ENCODE measurements at regions not wholly inside any gene's neighbourhood (a gene's known extent, or its start where the extent isn't known, plus 50 kb on each side); places are given as distances from the start of the nearest gene placed in this dataset.

DNA sequence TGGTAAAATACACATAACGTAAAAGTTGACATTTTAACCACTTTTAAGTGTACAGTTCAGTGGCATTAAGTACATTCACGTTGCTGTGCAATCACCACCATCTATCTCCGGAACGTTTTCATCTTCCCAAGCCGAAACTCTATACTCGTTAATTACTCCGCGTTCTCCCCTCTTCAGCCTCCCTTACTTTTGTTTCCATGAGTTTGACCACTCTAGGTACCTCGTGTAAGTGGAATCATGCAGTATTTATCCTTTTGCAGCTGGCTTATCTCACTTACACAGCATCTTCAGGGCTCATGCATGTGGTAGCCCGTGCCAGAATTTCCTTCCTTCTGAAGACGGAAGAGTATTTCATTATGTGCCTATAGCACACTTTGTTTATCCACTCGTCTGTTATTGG lies 225.2 kb downstream of the SLC4A3 start:
- H3K4me1 ChIP-seq (ENCODE audit: insufficient read depth, low read length), result peaks cover 16% of the 10 kb centered on the region
- H3K4me3 ChIP-seq (ENCODE audit: low read length), result peak overlapping the region; percentile 64
- H3K4me2 ChIP-seq (ENCODE audit: low read length), result peak overlapping the region; percentile 87
- no peaks in the 10 kb centered on the region for H3K36me3 ChIP-seq (ENCODE audit: low read depth, low read length)
- H3K27ac ChIP-seq (ENCODE audit: low read length), result no peak overlapping the region
- no peaks in the 10 kb centered on the region for H3K9me3 ChIP-seq (ENCODE audit: low read length)
- POLR2A ChIA-PET (ENCODE audit: unreplicated experiment), result interaction anchor here (0.6 to 0.7 kb wide), 2 partner anchors 11 to 191 kb away, joined by 3 to 5 read pairs; no protein-coding TSS in a partner anchor
- H3K27me3 ChIP-seq (ENCODE audit: low read length), result peaks cover 12% of the 10 kb centered on the region; the same call in 1 of the 2 replicates
- BruUV-seq (replicated peaks), result no TSS peak
- no peaks in the 10 kb centered on the region for H4K20me1 ChIP-seq (ENCODE audit: low read length)
- no peak overlapping the region for H3K9ac ChIP-seq (ENCODE audit: low read length)
- no peaks in the 10 kb centered on the region for H3K9me2 ChIP-seq (replicated peaks; ENCODE audit: low read length)
- H3F3A ChIP-seq (ENCODE audit: low read length, unreplicated experiment), result no peaks in the 10 kb centered on the region
- H2AFZ ChIP-seq (ENCODE audit: low read length), result peak overlapping the region; percentile 72; the same call in 1 of the 2 replicates
- no peak for DNase-seq
- ATAC-seq, result peak; percentile 47
- intact Hi-C loops (cut with micrococcal nuclease), result no loop called here
- TF ChIP-seq, protein P1, sequence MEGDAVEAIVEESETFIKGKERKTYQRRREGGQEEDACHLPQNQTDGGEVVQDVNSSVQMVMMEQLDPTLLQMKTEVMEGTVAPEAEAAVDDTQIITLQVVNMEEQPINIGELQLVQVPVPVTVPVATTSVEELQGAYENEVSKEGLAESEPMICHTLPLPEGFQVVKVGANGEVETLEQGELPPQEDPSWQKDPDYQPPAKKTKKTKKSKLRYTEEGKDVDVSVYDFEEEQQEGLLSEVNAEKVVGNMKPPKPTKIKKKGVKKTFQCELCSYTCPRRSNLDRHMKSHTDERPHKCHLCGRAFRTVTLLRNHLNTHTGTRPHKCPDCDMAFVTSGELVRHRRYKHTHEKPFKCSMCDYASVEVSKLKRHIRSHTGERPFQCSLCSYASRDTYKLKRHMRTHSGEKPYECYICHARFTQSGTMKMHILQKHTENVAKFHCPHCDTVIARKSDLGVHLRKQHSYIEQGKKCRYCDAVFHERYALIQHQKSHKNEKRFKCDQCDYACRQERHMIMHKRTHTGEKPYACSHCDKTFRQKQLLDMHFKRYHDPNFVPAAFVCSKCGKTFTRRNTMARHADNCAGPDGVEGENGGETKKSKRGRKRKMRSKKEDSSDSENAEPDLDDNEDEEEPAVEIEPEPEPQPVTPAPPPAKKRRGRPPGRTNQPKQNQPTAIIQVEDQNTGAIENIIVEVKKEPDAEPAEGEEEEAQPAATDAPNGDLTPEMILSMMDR (conservative IDR thresholded peaks at IDR 0.05; ENCODE audit: low read depth, low read length), result no peak
- no peak for TF ChIP-seq EZH2 (IDR thresholded peaks at IDR 0.05; ENCODE audit: low read length, unreplicated experiment)
- TF ChIP-seq EZH2phosphoT487 (IDR thresholded peaks at IDR 0.05; ENCODE audit: borderline replicate concordance, low read length), result no peak
- CTCF ChIA-PET, result no interaction called here
- H3K79me2 ChIP-seq (ENCODE audit: low read length), result no peaks in the 10 kb centered on the region

DNA sequence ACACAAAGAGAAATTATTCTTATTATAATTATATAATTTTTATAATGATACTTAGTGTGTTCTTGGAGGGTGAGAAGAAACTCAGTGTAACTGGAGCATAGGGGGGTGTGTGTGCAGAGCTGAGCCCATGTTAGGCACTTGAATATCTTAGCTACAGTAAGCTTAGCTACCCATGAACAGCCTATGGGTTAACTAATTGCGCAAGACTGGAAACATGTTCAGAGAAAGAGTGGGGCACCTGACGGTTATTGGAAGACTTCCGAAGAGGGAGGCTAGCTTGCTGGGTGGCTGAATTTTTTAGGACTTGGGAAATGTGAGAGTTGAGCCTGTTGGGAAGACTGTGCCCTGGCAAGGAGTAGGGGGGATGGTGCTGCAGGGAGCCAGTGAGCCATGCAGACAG lies 229.2 kb downstream of the SLC4A3 start:
- Histone ChIP-seq H3K36me3 (ENCODE audit: low read depth, low read length) (no peaks in the 10 kb centered on the region), H3K4me1 (ENCODE audit: insufficient read depth, low read length) (peaks cover 16% of the 10 kb centered on the region), H3K4me3 (ENCODE audit: low read length) (no peak overlapping the region), H3K9me2 (replicated peaks; ENCODE audit: low read length) (no peaks in the 10 kb centered on the region), H3K9me3 (ENCODE audit: low read length) (no peaks in the 10 kb centered on the region), H3K9ac (ENCODE audit: low read length) (no peak overlapping the region), H3K27me3 (ENCODE audit: low read length) (peaks cover 25% of the 10 kb centered on the region; the same call in 1 of the 2 replicates), H3K79me2 (ENCODE audit: low read length) (no peaks in the 10 kb centered on the region), H4K20me1 (ENCODE audit: low read length) (no peaks in the 10 kb centered on the region), H3K27ac (ENCODE audit: low read length) (no peak overlapping the region), H3K4me2 (ENCODE audit: low read length) (no peak overlapping the region), H2AFZ (ENCODE audit: low read length) (no peak overlapping the region), H3F3A (ENCODE audit: low read length, unreplicated experiment) (no peaks in the 10 kb centered on the region)
- ChIA-PET POLR2A (ENCODE audit: unreplicated experiment) (no interaction called here), CTCF (no interaction called here)
- no TSS peak for BruUV-seq (replicated peaks)
- TF ChIP-seq EZH2phosphoT487 (IDR thresholded peaks at IDR 0.05; ENCODE audit: borderline replicate concordance, low read length), result no peak
- TF ChIP-seq, protein P1 (conservative IDR thresholded peaks at IDR 0.05; ENCODE audit: low read depth, low read length), result no peak
- no peak for TF ChIP-seq EZH2 (IDR thresholded peaks at IDR 0.05; ENCODE audit: low read length, unreplicated experiment)
- intact Hi-C loops (cut with micrococcal nuclease), result no loop called here
- DNase-seq (no peak), ATAC-seq (no peak)

DNA sequence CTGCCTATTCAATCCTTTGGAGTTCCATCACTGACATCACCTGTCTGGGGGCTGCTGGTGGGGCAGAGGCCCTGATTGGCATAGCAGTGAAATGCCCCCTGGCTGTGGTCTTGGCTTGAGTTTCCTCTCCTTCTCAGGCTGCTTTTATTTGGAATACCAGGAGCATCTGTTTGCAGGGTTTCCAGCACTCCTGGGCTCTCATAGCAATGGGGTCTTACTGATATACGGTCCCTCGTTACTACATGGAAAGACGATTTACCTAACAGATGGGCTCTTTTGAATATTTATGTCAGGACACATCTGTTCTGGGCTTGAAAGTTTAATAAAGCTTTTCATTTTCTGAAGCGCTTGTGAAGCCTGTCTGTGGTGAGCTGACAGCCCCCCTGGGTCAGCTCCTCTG lies 230.3 kb downstream of the SLC4A3 start:
- ChIA-PET POLR2A (ENCODE audit: unreplicated experiment) (no interaction called here), CTCF (no interaction called here)
- no peaks in the 10 kb centered on the region for H3K79me2 ChIP-seq (ENCODE audit: low read length)
- no peaks in the 10 kb centered on the region for H3F3A ChIP-seq (ENCODE audit: low read length, unreplicated experiment)
- no peak overlapping the region for H3K4me3 ChIP-seq (ENCODE audit: low read length)
- ATAC-seq (no peak), DNase-seq (no peak)
- no peaks in the 10 kb centered on the region for H4K20me1 ChIP-seq (ENCODE audit: low read length)
- no peaks in the 10 kb centered on the region for H3K9me2 ChIP-seq (replicated peaks; ENCODE audit: low read length)
- H3K27ac ChIP-seq (ENCODE audit: low read length), result no peak overlapping the region
- peaks cover 5% of the 10 kb centered on the region; the same call in 1 of the 2 replicates for H3K4me1 ChIP-seq (ENCODE audit: insufficient read depth, low read length)
- H3K36me3 ChIP-seq (ENCODE audit: low read depth, low read length), result no peaks in the 10 kb centered on the region
- BruUV-seq (replicated peaks), result no TSS peak
- intact Hi-C loops (cut with micrococcal nuclease), result no loop called here
- H2AFZ ChIP-seq (ENCODE audit: low read length), result no peak overlapping the region
- H3K9ac ChIP-seq (ENCODE audit: low read length), result no peak overlapping the region
- TF ChIP-seq, protein P1 (conservative IDR thresholded peaks at IDR 0.05; ENCODE audit: low read depth, low read length), result no peak
- no peak for TF ChIP-seq EZH2phosphoT487 (IDR thresholded peaks at IDR 0.05; ENCODE audit: borderline replicate concordance, low read length)
- TF ChIP-seq EZH2 (IDR thresholded peaks at IDR 0.05; ENCODE audit: low read length, unreplicated experiment), result no peak
- H3K27me3 ChIP-seq (ENCODE audit: low read length), result peaks cover 25% of the 10 kb centered on the region; the same call in 1 of the 2 replicates
- H3K9me3 ChIP-seq (ENCODE audit: low read length), result no peaks in the 10 kb centered on the region
- H3K4me2 ChIP-seq (ENCODE audit: low read length), result no peak overlapping the region
